ENCODE measurements at regions not wholly inside any gene's neighbourhood (a gene's known extent, or its start where the extent isn't known, plus 50 kb on each side); places are given as distances from the start of the nearest gene placed in this dataset.
"Not testable (repeated sequence)": the region's sequence is repeated elsewhere in the genome, so short reads cannot be mapped to it uniquely, and the experiment has no call there.

- not testable (repeated sequence) for DNase-seq, H3K9me3 Mint-ChIP-seq, ATAC-seq, H3K4me3 Mint-ChIP-seq, H3K27me3 Mint-ChIP-seq, H3K27ac Mint-ChIP-seq
- peaks cover 17% of the 10 kb centered on the region for H3K4me1 Mint-ChIP-seq
Measured at GRCh38 chr11:122401581-122401980, 253.9 kb upstream of the UBASH3B start.

GRCh38 chr11:122399375-122399774, 256.1 kb upstream of the UBASH3B start:
- Mint-ChIP-seq H3K27ac (peak overlapping the region in 1 of 2 donors; percentile 83), H3K4me1 (peaks cover 17% of the 10 kb centered on the region), H3K4me3 (peak overlapping the region in 1 of 2 donors; percentile 30), H3K9me3 (no peaks in the 10 kb centered on the region), H3K27me3 (no peaks in the 10 kb centered on the region)
- DNase-seq, result peak in 1 of 2 donors; percentile 23
- ATAC-seq, result peak; percentile 91

GRCh38 chr11:122398851-122399250, 256.7 kb upstream of the UBASH3B start:
- DNase-seq (no peak), ATAC-seq (no peak)
- Mint-ChIP-seq H3K4me3 (peak overlapping the region in 1 of 2 donors; percentile 30), H3K27ac (peak overlapping the region in 1 of 2 donors; percentile 83), H3K9me3 (no peaks in the 10 kb centered on the region), H3K27me3 (no peaks in the 10 kb centered on the region), H3K4me1 (peaks cover 17% of the 10 kb centered on the region)

GRCh38 chr11:122398167-122398566, 257.4 kb upstream of the UBASH3B start:
- no peak for DNase-seq
- Mint-ChIP-seq H3K9me3 (no peaks in the 10 kb centered on the region), H3K4me3 (peak overlapping the region in 1 of 2 donors; percentile 64), H3K4me1 (peaks cover 17% of the 10 kb centered on the region), H3K27me3 (no peaks in the 10 kb centered on the region), H3K27ac (peak overlapping the region; percentile 95 to 98)
- peak; percentile 67 for ATAC-seq

- Mint-ChIP-seq H3K4me3 (no peak overlapping the region), H3K27ac (no peak overlapping the region), H3K27me3 (no peaks in the 10 kb centered on the region), H3K4me1 (peaks cover 17% of the 10 kb centered on the region), H3K9me3 (no peaks in the 10 kb centered on the region)
- DNase-seq (no peak), ATAC-seq (no peak)
Measured at GRCh38 chr11:122395282-122395681, 260.2 kb upstream of the UBASH3B start.

GRCh38 chr11:122394313-122394712, 261.2 kb upstream of the UBASH3B start:
- Mint-ChIP-seq H3K4me3 (no peak overlapping the region), H3K9me3 (no peaks in the 10 kb centered on the region), H3K27me3 (no peaks in the 10 kb centered on the region), H3K4me1 (peaks cover 13% of the 10 kb centered on the region), H3K27ac (no peak overlapping the region)
- ATAC-seq (no peak), DNase-seq (no peak)

GRCh38 chr11:122393209-122393860, 262.2 kb upstream of the UBASH3B start:
- ATAC-seq, result no peak
- H3K9me3 Mint-ChIP-seq, result no peaks in the 10 kb centered on the region
- no peak overlapping the region for H3K27ac Mint-ChIP-seq
- H3K27me3 Mint-ChIP-seq, result no peaks in the 10 kb centered on the region
- no peak for DNase-seq
- no peak overlapping the region for H3K4me3 Mint-ChIP-seq
- H3K4me1 Mint-ChIP-seq, result peaks cover 6% of the 10 kb centered on the region

GRCh38 chr11:122392508-122392907, 263.0 kb upstream of the UBASH3B start:
- Mint-ChIP-seq H3K27me3 (no peaks in the 10 kb centered on the region), H3K9me3 (no peaks in the 10 kb centered on the region), H3K27ac (no peak overlapping the region), H3K4me1 (no peaks in the 10 kb centered on the region), H3K4me3 (no peak overlapping the region)
- ATAC-seq (no peak), DNase-seq (no peak)

- Mint-ChIP-seq H3K27me3 (no peaks in the 10 kb centered on the region), H3K27ac (no peak overlapping the region), H3K9me3 (no peaks in the 10 kb centered on the region), H3K4me1 (no peaks in the 10 kb centered on the region), H3K4me3 (no peak overlapping the region)
- DNase-seq (no peak), ATAC-seq (no peak)
Measured at GRCh38 chr11:122391049-122391448, 264.5 kb upstream of the UBASH3B start.

GRCh38 chr11:122383186-122383585, 267.2 kb upstream of the BLID start:
- Mint-ChIP-seq H3K4me1 (no peaks in the 10 kb centered on the region), H3K9me3 (peaks cover 6 to 13% of the 10 kb centered on the region in 2 donors), H3K27ac (no peak overlapping the region), H3K4me3 (no peak overlapping the region), H3K27me3 (no peaks in the 10 kb centered on the region)
- ATAC-seq (no peak), DNase-seq (no peak)

- peaks cover 12 to 25% of the 10 kb centered on the region in 2 donors for H3K9me3 Mint-ChIP-seq
- H3K27ac Mint-ChIP-seq, result no peak overlapping the region
- no peaks in the 10 kb centered on the region for H3K27me3 Mint-ChIP-seq
- H3K4me3 Mint-ChIP-seq, result no peak overlapping the region
- no peaks in the 10 kb centered on the region for H3K4me1 Mint-ChIP-seq
- peak; percentile 88 for ATAC-seq
- peak in 1 of 2 donors; percentile 24 for DNase-seq
Measured at GRCh38 chr11:122375687-122376399, 259.8 kb upstream of the BLID start.

- ATAC-seq, result no peak
- no peaks in the 10 kb centered on the region for H3K27me3 Mint-ChIP-seq
- no peaks in the 10 kb centered on the region for H3K9me3 Mint-ChIP-seq
- DNase-seq, result no peak
- H3K4me1 Mint-ChIP-seq, result no peaks in the 10 kb centered on the region
- H3K27ac Mint-ChIP-seq, result no peak overlapping the region
- no peak overlapping the region for H3K4me3 Mint-ChIP-seq
Measured at GRCh38 chr11:122368796-122369195, 252.8 kb upstream of the BLID start.

GRCh38 chr11:122367809-122368231, 251.8 kb upstream of the BLID start:
- Mint-ChIP-seq H3K4me3 (no peak overlapping the region), H3K9me3 (no peaks in the 10 kb centered on the region), H3K4me1 (no peaks in the 10 kb centered on the region), H3K27me3 (no peaks in the 10 kb centered on the region), H3K27ac (no peak overlapping the region)
- ATAC-seq (no peak), DNase-seq (no peak)

- no peak overlapping the region for H3K4me3 Mint-ChIP-seq
- DNase-seq, result no peak
- no peaks in the 10 kb centered on the region for H3K27me3 Mint-ChIP-seq
Measured at GRCh38 chr11:122365610-122366360, 249.8 kb upstream of the BLID start.

GRCh38 chr11:122363296-122363695, 247.3 kb upstream of the BLID start:
- no peak for DNase-seq
- H3K4me1 Mint-ChIP-seq, result no peaks in the 10 kb centered on the region

More at GRCh38 chr11:122365610-122366360, 249.8 kb upstream of the BLID start:
- Mint-ChIP-seq H3K27ac (no peak overlapping the region), H3K9me3 (no peaks in the 10 kb centered on the region), H3K4me1 (no peaks in the 10 kb centered on the region)
- ATAC-seq, result no peak

GRCh38 chr11:122362381-122362780, 246.4 kb upstream of the BLID start:
- Mint-ChIP-seq H3K27ac (no peak overlapping the region), H3K4me3 (no peak overlapping the region), H3K27me3 (no peaks in the 10 kb centered on the region), H3K9me3 (no peaks in the 10 kb centered on the region), H3K4me1 (no peaks in the 10 kb centered on the region)
- DNase-seq (no peak), ATAC-seq (no peak)

More at GRCh38 chr11:122363296-122363695, 247.3 kb upstream of the BLID start:
- no peak overlapping the region for H3K4me3 Mint-ChIP-seq
- no peaks in the 10 kb centered on the region for H3K9me3 Mint-ChIP-seq
- ATAC-seq, result no peak
- no peak overlapping the region for H3K27ac Mint-ChIP-seq
- H3K27me3 Mint-ChIP-seq, result no peaks in the 10 kb centered on the region

All from stimulated activated naive CD8-positive, alpha-beta T cell treated with anti-CD3 and anti-CD28 coated beads, Interleukin-15, amount 100 ng/mL, for 72 hours (primary cell).